ENCODE measurements at regions not wholly inside any gene's neighbourhood (a gene's known extent, or its start where the extent isn't known, plus 50 kb on each side); places are given as distances from the start of the nearest gene placed in this dataset.

DNA sequence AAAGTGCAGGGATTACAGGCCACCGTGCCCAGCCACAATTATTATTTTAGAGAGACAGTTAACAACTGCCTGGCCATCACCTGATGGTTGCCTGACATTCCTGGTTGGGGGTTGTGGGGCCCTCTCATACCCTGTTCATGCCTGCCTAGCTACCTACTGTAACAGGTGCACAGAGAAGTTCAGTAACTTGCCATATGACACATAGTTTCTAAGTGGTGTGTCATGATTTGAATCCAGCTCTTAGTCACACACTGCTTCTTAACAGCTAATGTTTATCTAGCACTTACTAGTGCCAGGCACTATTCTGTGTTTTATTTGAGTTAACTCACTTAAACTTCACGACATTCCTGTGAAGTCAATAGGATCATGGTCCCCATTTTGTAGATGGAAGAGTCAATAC is 122.7 kb upstream of the JADE1 start:
- no TSS peak for BruUV-seq (replicated peaks)
- intact Hi-C loops (cut with micrococcal nuclease; ENCODE audit: unreplicated experiment): no loop called here
- CTCF ChIA-PET (ENCODE audit: unreplicated experiment): no interaction called here

DNA sequence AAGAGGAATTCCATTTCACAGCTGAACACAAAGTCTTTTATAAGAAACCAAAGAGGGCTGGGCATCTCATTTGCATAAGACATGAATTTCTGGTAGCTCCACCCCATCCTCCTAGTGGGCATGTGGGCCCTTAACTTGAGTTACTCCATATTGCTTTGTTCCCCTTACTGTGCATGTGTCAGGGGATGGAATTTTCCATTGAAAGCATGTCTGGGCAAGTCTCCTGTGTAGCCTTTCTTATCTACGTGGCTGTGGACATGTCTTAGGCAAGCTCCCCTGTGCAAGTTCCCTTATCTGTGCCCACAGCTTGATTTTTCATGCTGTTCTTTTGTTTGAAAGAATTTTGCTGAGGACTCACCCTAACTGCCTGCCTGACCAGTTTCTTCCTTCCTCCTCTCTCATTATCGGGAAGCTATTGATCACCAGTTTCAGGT is 123.5 kb upstream of the JADE1 start:
- H3K9me2 ChIP-seq (ENCODE audit: insufficient read depth, low read length): no peaks in the 10 kb centered on the region
- CTCF ChIA-PET (ENCODE audit: unreplicated experiment): no interaction called here
- no peak overlapping the region for H3K4me2 ChIP-seq (ENCODE audit: low read length)
- BruUV-seq (replicated peaks): no TSS peak
- H3K27ac ChIP-seq (ENCODE audit: low read depth, low read length, poor library complexity, severe bottlenecking): no peak overlapping the region
- H4K20me1 ChIP-seq (ENCODE audit: insufficient read depth, low read length): no peaks in the 10 kb centered on the region
- POLR2A ChIA-PET: interaction anchor here (1.2 kb wide), 1 partner anchor 13 kb away, joined by 4 read pairs; no protein-coding TSS in a partner anchor
- no peaks in the 10 kb centered on the region for H3K36me3 ChIP-seq (ENCODE audit: insufficient read depth, low read length)
- no peak for DNase-seq (ENCODE audit: low spot score)
- no peak overlapping the region for H2AFZ ChIP-seq (ENCODE audit: low read length)
- peaks cover 10% of the 10 kb centered on the region for H3K4me1 ChIP-seq (ENCODE audit: insufficient read depth, low read length, poor library complexity, severe bottlenecking)
- TF ChIP-seq EZH2phosphoT487 (IDR thresholded peaks at IDR 0.05; ENCODE audit: borderline replicate concordance, low read depth, low read length) (no peak), CTCF (conservative IDR thresholded peaks at IDR 0.05; ENCODE audit: low read length) (no peak)
- intact Hi-C loops (cut with micrococcal nuclease; ENCODE audit: unreplicated experiment): no loop called here
- H3K79me2 ChIP-seq (ENCODE audit: insufficient read depth, low read depth, low read length): no peaks in the 10 kb centered on the region
- H3K4me3 ChIP-seq (ENCODE audit: low read depth, low read length, poor library complexity, severe bottlenecking): no peak overlapping the region
- H3K9me3 ChIP-seq (ENCODE audit: low read length): no peaks in the 10 kb centered on the region

More for the DNA sequence above, 122.7 kb upstream of the JADE1 start:
- no peak overlapping the region for H2AFZ ChIP-seq (ENCODE audit: low read length)
- H3K36me3 ChIP-seq (ENCODE audit: insufficient read depth, low read length): no peaks in the 10 kb centered on the region
- no peaks in the 10 kb centered on the region for H3K9me2 ChIP-seq (ENCODE audit: insufficient read depth, low read length)
- H3K27ac ChIP-seq (ENCODE audit: low read depth, low read length, poor library complexity, severe bottlenecking): no peak overlapping the region
- POLR2A ChIA-PET: interaction anchor here (1.2 kb wide), 1 partner anchor 12 kb away, joined by 4 read pairs; no protein-coding TSS in a partner anchor
- DNase-seq (ENCODE audit: low spot score): no peak
- H3K4me3 ChIP-seq (ENCODE audit: low read depth, low read length, poor library complexity, severe bottlenecking): no peak overlapping the region
- H4K20me1 ChIP-seq (ENCODE audit: insufficient read depth, low read length): no peaks in the 10 kb centered on the region
- no peaks in the 10 kb centered on the region for H3K9me3 ChIP-seq (ENCODE audit: low read length)
- no peak for TF ChIP-seq EZH2phosphoT487 (IDR thresholded peaks at IDR 0.05; ENCODE audit: borderline replicate concordance, low read depth, low read length)
- TF ChIP-seq CTCF (conservative IDR thresholded peaks at IDR 0.05; ENCODE audit: low read length): no peak
- no peak overlapping the region for H3K4me2 ChIP-seq (ENCODE audit: low read length)
- peaks cover 10% of the 10 kb centered on the region for H3K4me1 ChIP-seq (ENCODE audit: insufficient read depth, low read length, poor library complexity, severe bottlenecking)
- H3K79me2 ChIP-seq (ENCODE audit: insufficient read depth, low read depth, low read length): no peaks in the 10 kb centered on the region

- POLR2A ChIA-PET: no interaction called here
- Histone ChIP-seq H3K9me2 (ENCODE audit: insufficient read depth, low read length) (no peaks in the 10 kb centered on the region), H3K27ac (ENCODE audit: low read depth, low read length, poor library complexity, severe bottlenecking) (no peak overlapping the region), H3K9me3 (ENCODE audit: low read length) (no peaks in the 10 kb centered on the region), H3K4me1 (ENCODE audit: insufficient read depth, low read length, poor library complexity, severe bottlenecking) (peaks cover 10% of the 10 kb centered on the region), H2AFZ (ENCODE audit: low read length) (peak overlapping the region; percentile 14; the same call in 1 of the 2 replicates), H3K4me2 (ENCODE audit: low read length) (peak overlapping the region; percentile 20), H3K79me2 (ENCODE audit: insufficient read depth, low read depth, low read length) (no peaks in the 10 kb centered on the region), H3K4me3 (ENCODE audit: low read depth, low read length, poor library complexity, severe bottlenecking) (no peak overlapping the region), H3K36me3 (ENCODE audit: insufficient read depth, low read length) (no peaks in the 10 kb centered on the region), H4K20me1 (ENCODE audit: insufficient read depth, low read length) (no peaks in the 10 kb centered on the region)
- BruUV-seq (replicated peaks): no TSS peak
- TF ChIP-seq CTCF (conservative IDR thresholded peaks at IDR 0.05; ENCODE audit: low read length) (no peak), EZH2phosphoT487 (IDR thresholded peaks at IDR 0.05; ENCODE audit: borderline replicate concordance, low read depth, low read length) (no peak)
- CTCF ChIA-PET (ENCODE audit: unreplicated experiment): no interaction called here
- no peak for DNase-seq (ENCODE audit: low spot score)
- intact Hi-C loops (cut with micrococcal nuclease; ENCODE audit: unreplicated experiment): no loop called here
These were observed 125.5 kb upstream of the JADE1 start for GRCh38 chr4:128684016-128684415.
